ENCODE measurements at regions not wholly inside any gene's neighbourhood (a gene's known extent, or its start where the extent isn't known, plus 50 kb on each side); places are given as distances from the start of the nearest gene placed in this dataset.

GRCh38 chr12:46660276-46660675 lies 165.5 kb downstream of the SLC38A4 start:
- no TSS peak for BruUV-seq (replicated peaks)
- Histone ChIP-seq H3K36me3 (ENCODE audit: low read depth, low read length) (no peaks in the 10 kb centered on the region), H4K20me1 (ENCODE audit: low read length) (no peaks in the 10 kb centered on the region), H3K4me2 (ENCODE audit: low read length) (peak overlapping the region; percentile 27; the same call in 1 of the 2 replicates), H3K9me2 (replicated peaks; ENCODE audit: low read length) (no peaks in the 10 kb centered on the region), H3F3A (ENCODE audit: low read length, unreplicated experiment) (peaks cover 1% of the 10 kb centered on the region), H3K9me3 (ENCODE audit: low read length) (no peaks in the 10 kb centered on the region), H3K9ac (ENCODE audit: low read length) (0 out of 2 replicates have a peak overlapping the region, but pooled peaks have one; percentile 12), H2AFZ (ENCODE audit: low read length) (no peak overlapping the region; the same call in 1 of the 2 replicates), H3K79me2 (ENCODE audit: low read length) (no peaks in the 10 kb centered on the region), H3K27me3 (ENCODE audit: low read length) (no peaks in the 10 kb centered on the region), H3K4me1 (ENCODE audit: insufficient read depth, low read length) (peaks cover 47% of the 10 kb centered on the region), H3K4me3 (ENCODE audit: low read length) (no peak overlapping the region), H3K27ac (ENCODE audit: low read length) (peak overlapping the region; percentile 56)
- intact Hi-C loops (cut with micrococcal nuclease) = loop anchor here (2.0 to 10.0 kb wide), 2 partner anchors 103 to 505 kb away; no protein-coding TSS in a partner anchor
- DNase-seq (no peak), ATAC-seq (no peak)
- POLR2A ChIA-PET (ENCODE audit: unreplicated experiment) = no interaction called here
- CTCF ChIA-PET = no interaction called here
- no peak for TF ChIP-seq EZH2 (IDR thresholded peaks at IDR 0.05; ENCODE audit: low read length, unreplicated experiment)

GRCh38 chr12:46659824-46660223 lies 166.0 kb downstream of the SLC38A4 start:
- H3K4me1 ChIP-seq (ENCODE audit: insufficient read depth, low read length) = peaks cover 45% of the 10 kb centered on the region
- H3K9me2 ChIP-seq (replicated peaks; ENCODE audit: low read length) = no peaks in the 10 kb centered on the region
- H2AFZ ChIP-seq (ENCODE audit: low read length) = no peak overlapping the region
- no peaks in the 10 kb centered on the region for H3K9me3 ChIP-seq (ENCODE audit: low read length)
- no peaks in the 10 kb centered on the region for H4K20me1 ChIP-seq (ENCODE audit: low read length)
- CTCF ChIA-PET = no interaction called here
- intact Hi-C loops (cut with micrococcal nuclease) = loop anchor here (2.0 to 10.0 kb wide), 2 partner anchors 103 to 505 kb away; no protein-coding TSS in a partner anchor
- TF ChIP-seq CTCF (conservative IDR thresholded peaks at IDR 0.05; ENCODE audit: low read depth, low read length) = no peak
- H3K4me3 ChIP-seq (ENCODE audit: low read length) = no peak overlapping the region
- no peak overlapping the region for H3K9ac ChIP-seq (ENCODE audit: low read length)
- H3K27me3 ChIP-seq (ENCODE audit: low read length) = no peaks in the 10 kb centered on the region
- H3F3A ChIP-seq (ENCODE audit: low read length, unreplicated experiment) = no peaks in the 10 kb centered on the region
- ATAC-seq (no peak), DNase-seq (no peak)
- no peaks in the 10 kb centered on the region for H3K79me2 ChIP-seq (ENCODE audit: low read length)
- no peak overlapping the region for H3K27ac ChIP-seq (ENCODE audit: low read length)
- POLR2A ChIA-PET (ENCODE audit: unreplicated experiment) = no interaction called here
- BruUV-seq (replicated peaks) = no TSS peak
- no peaks in the 10 kb centered on the region for H3K36me3 ChIP-seq (ENCODE audit: low read depth, low read length)
- no peak overlapping the region for H3K4me2 ChIP-seq (ENCODE audit: low read length)

GRCh38 chr12:46659032-46659650 lies 166.7 kb downstream of the SLC38A4 start:
- no peaks in the 10 kb centered on the region for H3F3A ChIP-seq (ENCODE audit: low read length, unreplicated experiment)
- H4K20me1 ChIP-seq (ENCODE audit: low read length) = no peaks in the 10 kb centered on the region
- DNase-seq (no peak), ATAC-seq (no peak)
- peaks cover 38% of the 10 kb centered on the region for H3K4me1 ChIP-seq (ENCODE audit: insufficient read depth, low read length)
- H3K9ac ChIP-seq (ENCODE audit: low read length) = no peak overlapping the region
- H3K27ac ChIP-seq (ENCODE audit: low read length) = no peak overlapping the region
- no peaks in the 10 kb centered on the region for H3K36me3 ChIP-seq (ENCODE audit: low read depth, low read length)
- no peaks in the 10 kb centered on the region for H3K9me3 ChIP-seq (ENCODE audit: low read length)
- H3K9me2 ChIP-seq (replicated peaks; ENCODE audit: low read length) = no peaks in the 10 kb centered on the region
- ChIA-PET POLR2A (ENCODE audit: unreplicated experiment) (no interaction called here), CTCF (interaction anchor here (0.6 kb wide), 1 partner anchor 8 kb away, joined by 3 read pairs; no protein-coding TSS in a partner anchor)
- intact Hi-C loops (cut with micrococcal nuclease) = no loop called here
- H3K4me3 ChIP-seq (ENCODE audit: low read length) = no peak overlapping the region
- no peaks in the 10 kb centered on the region for H3K79me2 ChIP-seq (ENCODE audit: low read length)
- H2AFZ ChIP-seq (ENCODE audit: low read length) = no peak overlapping the region
- TF ChIP-seq CTCF (conservative IDR thresholded peaks at IDR 0.05; ENCODE audit: low read depth, low read length) (no peak), EZH2 (IDR thresholded peaks at IDR 0.05; ENCODE audit: low read length, unreplicated experiment) (no peak), EZH2phosphoT487 (IDR thresholded peaks at IDR 0.05; ENCODE audit: borderline replicate concordance, low read length) (no peak)
- H3K4me2 ChIP-seq (ENCODE audit: low read length) = no peak overlapping the region
- no TSS peak for BruUV-seq (replicated peaks)
- no peaks in the 10 kb centered on the region for H3K27me3 ChIP-seq (ENCODE audit: low read length)

All from PC-3 (cell line).